HG03097 (cell line): ENCODE measurements at regions not wholly inside any gene's neighbourhood (a gene's known extent, or its start where the extent isn't known, plus 50 kb on each side); places are given as distances from the start of the nearest gene placed in this dataset.
"Not testable (repeated sequence)": the region's sequence is repeated elsewhere in the genome, so short reads cannot be mapped to it uniquely, and the experiment has no call there.

Experiments used
- ATAC-seq: cut with Tn5 transposase; IDR thresholded peaks from one replicate; pipeline ENCODE4 v1.9.1; 2021; ENCODE audit not compliant: unreplicated experiment, low FRiP score

GRCh38 chr16:34099028-34099427, 639.6 kb downstream of the TP53TG3F start:
- not testable (repeated sequence) for ATAC-seq
